ENCODE measurements at regions not wholly inside any gene's neighbourhood (a gene's known extent, or its start where the extent isn't known, plus 50 kb on each side); places are given as distances from the start of the nearest gene placed in this dataset.

DNA sequence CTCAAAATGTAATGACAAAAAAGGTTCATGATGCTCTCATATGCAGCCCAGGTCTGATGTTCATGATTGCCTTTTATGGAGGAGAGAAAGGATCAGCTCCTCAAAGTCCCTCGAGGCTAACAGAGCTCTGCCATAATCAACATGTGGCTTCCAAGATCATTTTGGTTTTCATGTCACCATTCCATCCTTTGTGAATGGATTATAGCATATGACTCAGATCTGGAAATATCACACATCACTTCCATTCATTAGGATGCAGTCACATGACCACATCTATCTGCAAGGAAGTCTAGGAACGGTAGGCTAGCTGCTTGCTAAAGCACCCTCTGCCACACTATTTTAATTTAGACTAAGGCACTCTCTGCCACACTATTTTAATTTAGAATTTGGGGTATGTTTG, 77.6 kb downstream of the COX18 start:
- TF ChIP-seq, protein P1, sequence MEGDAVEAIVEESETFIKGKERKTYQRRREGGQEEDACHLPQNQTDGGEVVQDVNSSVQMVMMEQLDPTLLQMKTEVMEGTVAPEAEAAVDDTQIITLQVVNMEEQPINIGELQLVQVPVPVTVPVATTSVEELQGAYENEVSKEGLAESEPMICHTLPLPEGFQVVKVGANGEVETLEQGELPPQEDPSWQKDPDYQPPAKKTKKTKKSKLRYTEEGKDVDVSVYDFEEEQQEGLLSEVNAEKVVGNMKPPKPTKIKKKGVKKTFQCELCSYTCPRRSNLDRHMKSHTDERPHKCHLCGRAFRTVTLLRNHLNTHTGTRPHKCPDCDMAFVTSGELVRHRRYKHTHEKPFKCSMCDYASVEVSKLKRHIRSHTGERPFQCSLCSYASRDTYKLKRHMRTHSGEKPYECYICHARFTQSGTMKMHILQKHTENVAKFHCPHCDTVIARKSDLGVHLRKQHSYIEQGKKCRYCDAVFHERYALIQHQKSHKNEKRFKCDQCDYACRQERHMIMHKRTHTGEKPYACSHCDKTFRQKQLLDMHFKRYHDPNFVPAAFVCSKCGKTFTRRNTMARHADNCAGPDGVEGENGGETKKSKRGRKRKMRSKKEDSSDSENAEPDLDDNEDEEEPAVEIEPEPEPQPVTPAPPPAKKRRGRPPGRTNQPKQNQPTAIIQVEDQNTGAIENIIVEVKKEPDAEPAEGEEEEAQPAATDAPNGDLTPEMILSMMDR (IDR thresholded peaks at IDR 0.05) = no peak
- TF ChIP-seq POLR2AphosphoS5 (IDR thresholded peaks at IDR 0.05) = no peak
- TF ChIP-seq POLR2A (IDR thresholded peaks at IDR 0.05) = no peak

Measured in breast epithelium (tissue), 3 donors.